ENCODE measurements at regions not wholly inside any gene's neighbourhood (a gene's known extent, or its start where the extent isn't known, plus 50 kb on each side); places are given as distances from the start of the nearest gene placed in this dataset.
"Not testable (repeated sequence)": the region's sequence is repeated elsewhere in the genome, so short reads cannot be mapped to it uniquely, and the experiment has no call there.

DNA sequence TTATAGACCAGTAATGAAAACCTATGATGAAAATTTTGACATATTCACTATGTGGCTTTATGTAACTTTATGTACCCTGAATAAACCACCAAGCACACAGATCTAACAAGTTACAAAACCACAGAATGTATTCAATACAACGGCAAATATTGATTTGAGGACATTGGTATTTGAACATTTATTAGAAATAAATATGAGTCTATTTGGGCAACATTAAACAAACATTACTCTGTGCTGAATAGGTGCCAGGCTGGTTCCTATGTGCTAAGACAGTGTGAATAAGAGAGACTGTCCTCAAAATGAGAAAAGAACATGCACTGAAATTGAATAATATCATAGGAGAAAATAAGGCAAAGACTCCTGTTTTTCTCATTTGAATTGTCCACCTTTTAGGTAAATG lies 1341.2 kb downstream of the PLA2G4A start:
- no peak for DNase-seq (ENCODE audit: low spot score)

DNA sequence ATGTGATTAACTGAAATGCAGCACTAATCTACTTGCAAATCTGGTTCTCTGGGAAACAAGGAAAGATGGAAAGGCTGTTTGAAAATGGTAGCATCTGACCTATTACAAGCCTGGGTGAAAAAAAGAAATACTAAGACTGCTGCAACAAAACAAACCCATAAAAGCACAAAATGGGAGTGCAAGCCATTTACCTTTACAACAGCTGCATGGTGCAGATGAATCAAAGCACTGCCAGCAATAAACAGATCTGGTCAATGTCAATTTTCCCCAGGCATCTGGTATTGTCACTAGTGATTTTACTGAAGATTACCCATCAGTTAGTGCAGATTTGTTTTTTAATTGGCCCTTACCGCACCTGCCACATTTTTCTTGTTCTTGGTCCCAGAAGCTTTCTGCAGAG lies 1341.7 kb downstream of the PLA2G4A start:
- DNase-seq (ENCODE audit: low spot score): no peak

DNA sequence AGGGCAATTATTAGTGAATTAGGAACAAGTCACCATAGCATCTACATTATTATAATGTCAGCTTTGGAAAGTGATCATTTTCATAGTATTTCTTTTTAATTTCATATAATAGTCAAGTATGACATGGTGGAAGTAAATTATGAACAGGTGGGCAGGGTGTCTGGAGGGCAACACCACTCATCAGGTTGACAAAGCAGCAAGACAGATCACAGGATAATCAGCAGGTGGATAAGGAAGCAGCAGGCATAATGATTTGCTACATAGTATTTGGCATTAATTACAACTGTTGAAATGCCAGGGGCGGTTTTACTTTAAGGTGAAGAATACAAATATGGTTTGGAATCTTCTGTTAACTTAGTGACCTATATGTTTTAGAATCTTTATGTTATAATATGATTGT lies 1342.2 kb downstream of the PLA2G4A start:
- DNase-seq (ENCODE audit: low spot score): no peak

DNA sequence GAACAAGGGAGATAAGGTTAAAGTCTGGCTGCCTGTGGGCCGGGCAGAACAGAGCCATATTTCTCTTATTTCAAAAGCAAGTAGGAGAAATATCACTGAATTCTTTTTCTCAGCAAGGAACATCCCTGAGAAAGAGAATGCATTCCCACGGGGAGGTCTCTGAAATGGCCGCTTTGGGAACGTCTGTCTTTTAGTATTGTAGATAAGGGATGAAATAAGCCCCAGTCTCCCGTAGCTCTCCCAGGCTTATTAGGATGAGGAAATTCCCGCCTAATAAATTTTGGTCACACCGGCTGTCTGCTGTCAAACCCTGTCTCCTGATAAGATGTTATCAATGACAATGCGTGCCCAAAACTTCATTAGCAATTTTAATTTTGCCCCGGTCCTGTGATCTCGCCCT lies 1353.3 kb downstream of the PLA2G4A start:
- DNase-seq (ENCODE audit: low spot score): not testable (repeated sequence)

DNA sequence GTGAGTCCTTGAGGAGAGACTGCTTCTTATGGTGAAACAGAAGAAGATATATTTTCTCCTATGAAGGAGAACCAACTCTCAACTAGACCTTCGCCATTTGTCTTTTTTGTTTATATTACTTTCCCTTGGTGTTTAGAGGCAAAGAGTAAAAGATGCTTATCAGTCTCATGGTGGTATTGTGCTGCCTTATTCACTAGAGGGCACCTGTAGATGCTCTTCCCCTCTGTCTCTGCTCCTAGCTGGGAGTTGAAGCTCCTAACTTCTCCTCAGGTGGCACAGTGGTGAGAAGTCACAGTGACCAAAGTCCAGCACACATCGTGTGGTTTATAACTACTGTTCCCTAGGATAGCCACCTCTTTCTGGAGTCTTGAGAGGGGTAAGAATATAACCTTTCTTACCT lies 1359.6 kb downstream of the PLA2G4A start:
- no peak for DNase-seq (ENCODE audit: low spot score)

DNA sequence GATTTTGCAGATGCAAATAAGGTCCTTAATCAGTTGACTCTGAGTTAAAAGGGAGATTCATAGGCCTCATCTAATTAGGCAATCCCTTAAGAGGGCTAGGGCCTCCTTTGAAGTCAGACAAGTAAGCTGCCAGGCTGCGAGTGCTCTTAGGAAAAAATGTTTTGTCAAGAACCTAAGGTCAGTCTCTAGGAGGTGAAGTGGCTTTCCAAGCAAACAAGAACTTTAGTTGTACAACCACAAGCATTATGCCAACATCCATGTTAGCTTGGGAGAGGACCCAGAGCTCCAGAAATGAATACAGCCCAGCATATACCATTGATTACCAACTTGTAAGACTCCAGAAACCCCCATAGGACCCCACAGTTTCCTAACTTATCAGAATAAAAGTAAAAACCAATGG lies 1366.2 kb downstream of the PLA2G4A start:
- DNase-seq (ENCODE audit: low spot score): no peak

DNA sequence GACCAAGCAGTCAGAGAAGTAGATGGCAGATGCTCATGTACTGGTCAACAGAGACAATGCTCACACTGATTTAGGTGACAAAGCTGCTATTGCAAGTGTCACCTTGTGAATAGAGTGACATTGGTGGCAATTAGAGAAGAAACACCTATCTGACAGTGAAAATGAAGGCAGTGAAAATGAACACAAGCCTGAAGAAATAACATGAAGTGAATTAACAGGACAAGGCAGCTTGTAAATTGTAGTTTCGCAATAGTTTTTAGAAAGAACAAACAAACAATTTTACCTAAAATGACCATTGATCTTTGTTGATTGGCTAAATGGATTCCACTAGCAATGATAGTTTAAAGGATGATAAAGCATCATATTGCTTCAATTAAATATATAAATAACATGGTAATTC lies 1389.5 kb downstream of the PLA2G4A start:
- no peak for DNase-seq (ENCODE audit: low spot score)

DNA sequence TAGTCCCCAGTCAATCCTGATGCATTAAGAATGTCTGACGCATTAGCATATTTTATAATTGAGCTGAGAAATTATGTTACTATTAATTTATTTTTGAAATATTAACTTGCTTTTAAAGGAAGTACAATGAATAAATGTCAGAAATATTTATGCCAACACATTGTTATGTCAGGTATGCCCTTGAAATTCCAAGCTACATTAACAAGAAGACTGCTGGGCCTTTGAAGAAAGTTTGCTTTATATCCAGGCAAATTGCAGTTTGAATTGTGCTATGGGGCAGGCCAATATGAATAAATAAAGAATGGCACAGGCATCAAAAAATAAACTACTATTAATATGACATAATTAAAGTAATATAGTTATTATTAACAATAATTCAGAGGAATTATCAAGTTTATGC lies 1391.3 kb downstream of the PLA2G4A start:
- no peak for DNase-seq (ENCODE audit: low spot score)

DNA sequence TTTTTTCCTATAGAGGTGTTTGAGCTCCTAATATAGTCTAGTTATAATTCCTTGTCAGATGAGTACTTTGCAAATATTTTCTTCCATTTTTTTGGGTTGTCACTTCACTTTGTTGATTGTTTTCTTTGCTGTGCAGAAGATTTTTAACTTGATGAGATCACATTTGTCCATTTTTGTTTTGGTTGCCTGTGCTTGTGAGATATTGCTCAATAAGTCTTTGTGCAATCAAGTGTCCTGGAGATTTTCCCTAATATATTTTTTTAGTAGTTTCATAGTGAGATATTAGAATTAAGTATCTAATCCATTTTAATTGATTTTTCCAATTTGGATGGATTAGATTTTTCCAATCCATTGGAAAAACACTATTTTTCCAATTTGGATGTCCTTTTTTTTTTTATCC lies 1395.5 kb downstream of the PLA2G4A start:
- DNase-seq (ENCODE audit: low spot score): no peak

DNA sequence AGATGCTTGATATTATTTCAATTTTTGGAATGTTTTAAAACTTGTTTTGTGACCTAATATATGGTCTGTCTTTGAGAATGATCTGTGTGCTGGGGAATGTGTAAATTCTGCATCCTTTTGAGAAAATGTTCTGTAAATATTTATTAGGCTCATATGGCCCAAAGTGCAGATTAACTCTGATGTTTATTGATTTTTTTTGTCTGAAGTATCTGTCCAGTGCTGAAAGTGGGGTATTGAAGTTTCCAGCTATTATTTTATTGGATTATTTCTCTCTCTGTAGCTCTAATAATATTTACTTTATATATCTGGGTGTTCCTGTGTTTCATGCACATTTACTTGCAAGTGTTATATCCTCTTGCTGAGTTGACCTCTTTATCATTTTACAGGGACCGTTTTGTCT lies 1397.2 kb downstream of the PLA2G4A start:
- no peak for DNase-seq (ENCODE audit: low spot score)

DNA sequence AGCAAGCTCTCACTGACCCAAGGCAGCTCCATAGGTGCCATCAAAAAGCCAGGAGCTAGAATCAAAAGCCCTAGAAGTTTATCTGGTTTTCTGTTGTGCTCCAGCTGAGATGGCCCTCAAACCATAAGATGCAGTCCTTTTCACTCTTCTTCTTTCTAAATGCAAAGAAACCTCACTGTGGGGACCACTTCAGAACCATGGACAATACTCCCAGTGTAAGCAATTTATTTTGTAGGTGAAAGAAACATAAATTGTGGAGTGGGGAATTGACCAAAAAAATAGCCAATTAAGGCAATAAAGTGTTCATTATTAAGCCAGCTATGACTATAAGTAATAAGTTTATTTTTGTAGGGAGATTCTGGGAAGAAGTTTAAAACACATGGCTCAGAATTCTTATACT lies 1399.9 kb downstream of the PLA2G4A start:
- no peak for DNase-seq (ENCODE audit: low spot score)

DNA sequence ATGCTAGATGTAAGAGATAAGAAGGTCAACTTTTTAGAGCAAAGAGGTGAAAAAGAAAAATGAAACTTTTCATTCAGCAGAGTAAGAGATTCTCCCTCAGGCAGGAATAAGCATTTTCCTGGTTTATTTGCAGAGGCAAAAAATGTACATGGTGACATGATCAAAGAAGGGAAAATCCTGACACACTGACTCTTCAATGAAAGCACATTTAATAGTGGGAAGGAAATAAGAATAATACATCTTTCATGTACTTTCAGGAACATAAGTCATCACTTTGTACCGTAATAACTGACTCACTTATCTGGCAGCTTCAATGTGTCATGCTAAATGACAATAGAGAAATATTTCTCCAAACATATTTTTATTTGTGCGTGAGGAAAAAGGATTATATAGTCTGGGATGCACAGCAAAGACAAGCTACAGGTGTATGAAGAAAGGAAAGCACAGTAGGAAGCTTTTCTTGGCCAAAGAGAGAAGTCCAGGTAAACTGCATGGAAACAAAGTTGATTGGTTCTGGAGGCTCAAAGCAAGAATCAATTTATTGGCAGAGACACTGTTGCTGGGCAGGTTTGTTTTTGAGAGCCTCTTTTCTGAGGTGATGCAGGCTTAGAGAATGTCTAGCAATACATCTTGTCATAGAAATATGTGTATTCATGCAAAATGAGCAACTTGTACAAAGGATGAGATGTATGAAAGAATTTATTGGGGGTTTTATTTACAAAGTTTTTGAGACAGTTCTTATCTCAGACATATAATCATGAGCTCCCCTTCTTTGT lies 1409.0 kb downstream of the PLA2G4A start:
- DNase-seq (ENCODE audit: low spot score): no peak

DNA sequence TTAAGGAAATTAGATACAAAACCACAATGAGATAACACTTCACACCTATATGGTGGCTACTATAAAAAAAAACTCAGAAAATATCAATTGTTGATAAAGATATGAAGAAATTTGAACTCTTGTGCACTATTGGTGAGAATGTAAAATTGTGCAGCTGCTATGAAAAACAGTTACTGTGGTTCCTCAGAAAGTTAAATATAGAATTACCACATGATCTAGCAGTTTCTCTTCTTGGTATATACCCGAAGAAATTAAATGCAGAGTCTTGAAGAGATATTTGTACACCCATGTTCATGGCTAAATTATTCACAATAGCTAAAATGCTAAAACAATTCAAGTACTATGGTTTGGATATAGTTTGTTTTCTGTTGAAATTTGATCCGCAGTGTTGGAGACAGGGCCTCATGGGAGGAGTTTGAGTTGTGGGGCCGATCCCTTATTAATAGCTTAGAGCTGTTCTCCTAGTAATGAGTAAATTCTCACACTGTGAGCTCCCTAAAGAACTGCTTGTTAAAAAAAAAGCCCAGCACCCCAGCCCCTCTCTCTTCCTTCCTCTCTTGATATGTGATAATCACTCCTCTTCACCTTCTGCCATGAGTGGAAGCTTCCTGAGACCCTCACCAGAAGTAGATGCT lies 1412.1 kb downstream of the PLA2G4A start:
- no peak for DNase-seq (ENCODE audit: low spot score)

DNA sequence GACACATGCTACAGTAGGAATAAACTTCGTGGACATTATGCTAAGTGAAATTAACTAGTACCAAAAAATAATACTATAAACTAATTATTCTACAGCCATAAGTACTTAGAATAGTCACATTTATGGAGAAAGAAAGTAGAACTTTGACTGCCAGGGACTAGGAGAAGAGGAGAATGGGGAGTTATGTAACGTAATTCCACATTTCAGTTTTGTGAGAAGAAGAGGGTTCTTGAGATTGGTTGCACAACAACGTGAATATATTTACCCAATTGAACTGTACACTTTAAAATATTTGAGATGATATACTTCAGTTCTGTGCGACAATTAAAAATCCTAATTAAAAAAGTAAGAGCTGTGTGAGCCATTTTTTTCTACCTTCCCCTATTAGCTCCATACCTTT lies 1412.9 kb downstream of the PLA2G4A start:
- no peak for DNase-seq (ENCODE audit: low spot score)

DNA sequence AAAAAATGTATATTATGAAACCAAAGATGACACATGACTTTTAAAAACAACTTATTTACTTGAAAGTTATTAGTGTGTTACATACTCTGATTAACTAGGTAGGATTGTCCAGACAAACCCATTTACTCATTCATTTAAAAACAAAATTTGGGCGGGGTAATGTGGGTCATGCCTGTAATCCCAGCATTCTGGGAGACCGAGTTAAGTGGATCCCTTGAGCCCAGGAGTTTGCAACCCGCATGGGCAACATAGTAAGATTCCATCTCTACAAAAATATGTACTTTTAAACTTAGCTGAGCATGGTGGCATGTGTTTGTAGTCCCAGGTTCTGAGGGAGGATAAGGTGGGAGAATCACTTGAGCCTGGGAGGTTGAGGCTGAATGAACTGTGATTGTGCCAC lies 1414.7 kb downstream of the PLA2G4A start:
- DNase-seq (ENCODE audit: low spot score): no peak

DNA sequence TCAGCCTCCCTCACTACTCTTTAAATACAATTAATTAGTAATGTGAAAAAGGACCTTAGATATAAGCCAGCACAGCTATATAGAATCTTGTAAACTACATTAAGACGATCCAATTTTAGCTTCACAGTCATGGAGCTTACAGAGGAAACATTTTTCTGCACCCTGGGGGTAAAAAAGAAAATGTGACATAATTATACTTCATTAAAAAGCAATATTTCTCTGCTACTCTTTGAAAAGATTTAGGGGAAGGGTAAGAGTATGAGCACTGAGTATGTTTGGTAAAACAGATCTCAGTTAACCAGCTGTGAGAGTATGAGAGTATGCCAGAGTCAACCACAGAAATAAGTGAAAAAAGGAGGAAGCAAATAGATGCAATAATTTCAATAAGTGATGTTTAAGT lies 1415.9 kb downstream of the PLA2G4A start:
- no peak for DNase-seq (ENCODE audit: low spot score)

DNA sequence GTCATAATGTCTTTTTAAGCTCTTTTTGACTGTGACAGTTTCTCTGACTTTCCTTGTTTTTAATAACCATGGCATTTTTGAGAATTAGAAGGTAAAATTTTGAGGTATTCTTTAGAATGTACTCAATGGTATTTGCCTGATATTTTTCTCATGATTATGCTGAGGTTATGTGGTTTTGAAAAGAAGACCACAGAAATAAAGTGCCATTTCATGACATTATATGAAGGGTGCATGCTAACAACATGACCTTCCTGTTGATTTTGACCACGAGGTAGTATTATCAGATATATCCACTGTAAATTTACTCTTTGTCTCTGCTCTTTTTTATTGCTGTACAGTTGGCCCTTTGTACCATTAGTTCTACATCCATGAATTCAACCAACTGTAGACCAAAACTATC lies 1418.5 kb downstream of the PLA2G4A start:
- DNase-seq (ENCODE audit: low spot score): no peak

DNA sequence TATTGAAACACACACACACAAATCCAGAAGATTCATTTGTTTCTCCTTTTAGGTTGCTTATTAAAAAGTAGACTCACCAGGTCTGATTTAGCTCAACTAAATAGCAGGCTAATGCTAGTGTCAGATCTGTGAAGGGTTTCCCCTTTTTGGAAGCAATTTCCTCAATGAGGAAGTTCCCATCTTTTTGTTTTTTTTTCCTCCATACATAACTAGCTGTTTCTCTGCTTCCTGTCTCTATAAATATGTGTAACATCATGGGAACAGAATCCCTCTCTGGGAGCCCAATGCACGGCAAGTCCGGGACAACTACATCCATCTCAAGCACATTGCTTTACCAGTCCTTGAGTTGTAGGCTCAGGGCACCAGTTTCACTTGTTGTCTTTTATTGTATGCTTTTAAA lies 1421.1 kb downstream of the PLA2G4A start:
- no peak for DNase-seq (ENCODE audit: low spot score)

DNA sequence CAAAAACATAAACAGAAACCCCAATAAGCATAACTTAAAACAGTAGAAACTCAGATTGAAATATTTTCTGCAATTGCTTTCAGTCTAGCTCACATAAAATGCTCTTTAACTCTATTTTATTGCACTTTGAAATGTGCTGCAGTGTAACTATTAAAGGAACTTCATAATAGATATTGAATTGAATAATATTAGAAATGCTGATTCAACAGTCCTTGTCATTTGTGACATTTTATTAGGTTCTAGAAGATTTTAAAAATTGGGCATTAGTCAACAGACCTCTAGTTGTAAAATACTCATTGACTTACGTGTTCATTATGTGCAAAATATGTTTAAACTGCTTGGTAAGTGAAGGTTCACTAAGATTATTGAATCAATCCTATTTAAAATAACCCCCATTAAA lies 1422.3 kb downstream of the PLA2G4A start:
- no peak for DNase-seq (ENCODE audit: low spot score)

DNA sequence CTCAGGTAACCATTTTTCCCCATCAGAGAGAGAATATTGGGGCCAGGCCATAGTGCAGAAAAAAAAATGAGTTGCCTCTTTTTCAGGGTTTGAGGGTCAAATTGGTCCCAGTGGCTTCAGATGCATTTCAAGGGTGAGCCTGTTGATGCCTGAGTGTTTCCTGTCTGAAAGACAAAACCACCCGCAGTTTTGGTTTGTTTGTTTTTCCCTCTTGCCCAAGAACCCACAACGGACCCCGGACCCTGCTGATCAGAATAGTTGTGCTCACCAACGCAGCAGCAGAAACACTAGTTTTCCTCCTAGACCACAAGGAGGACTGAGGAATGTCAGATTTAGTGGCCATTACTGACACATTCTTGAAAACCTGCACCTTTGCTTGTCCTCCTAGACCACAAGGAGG lies 1433.1 kb downstream of the PLA2G4A start:
- DNase-seq (ENCODE audit: low spot score): no peak

DNA sequence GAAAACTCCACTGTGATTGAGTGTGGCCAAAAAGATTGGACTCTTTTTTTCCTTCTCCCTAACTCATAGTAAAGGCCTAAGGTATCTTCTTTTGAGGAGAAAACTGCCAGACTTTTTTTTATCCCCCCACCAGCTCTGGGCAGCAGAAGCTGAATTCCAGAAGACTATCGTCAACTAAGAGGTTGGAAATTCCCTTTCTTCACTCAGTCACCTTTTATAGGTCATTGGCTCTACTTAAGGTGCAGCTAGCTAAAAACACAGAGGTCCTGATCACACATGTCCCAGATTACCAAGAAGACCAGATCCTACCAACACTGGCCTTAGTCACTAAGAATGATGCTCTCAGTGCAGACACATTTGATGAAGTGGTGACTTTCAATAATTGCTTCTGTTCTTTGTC lies 1441.2 kb downstream of the PLA2G4A start:
- DNase-seq (ENCODE audit: low spot score): no peak

DNA sequence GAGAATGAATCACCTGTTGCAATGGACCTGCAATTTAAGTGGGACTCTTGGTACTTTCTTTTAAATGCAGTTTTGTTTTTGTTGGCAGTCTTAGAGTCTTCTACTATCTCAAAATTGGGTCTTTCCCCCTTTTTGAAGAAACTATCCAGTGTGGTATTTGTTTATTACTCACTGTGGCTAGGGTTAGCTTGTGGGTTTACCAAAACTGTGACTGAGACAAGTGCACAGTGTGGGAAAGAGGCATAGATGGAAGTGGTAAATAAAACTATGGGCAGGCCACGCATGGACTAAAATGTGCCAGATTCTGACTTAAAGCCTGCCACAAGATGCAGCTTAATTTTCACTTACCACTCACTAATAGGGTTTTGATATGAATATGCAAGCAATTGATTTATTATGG lies 1441.7 kb downstream of the PLA2G4A start:
- DNase-seq (ENCODE audit: low spot score): no peak

DNA sequence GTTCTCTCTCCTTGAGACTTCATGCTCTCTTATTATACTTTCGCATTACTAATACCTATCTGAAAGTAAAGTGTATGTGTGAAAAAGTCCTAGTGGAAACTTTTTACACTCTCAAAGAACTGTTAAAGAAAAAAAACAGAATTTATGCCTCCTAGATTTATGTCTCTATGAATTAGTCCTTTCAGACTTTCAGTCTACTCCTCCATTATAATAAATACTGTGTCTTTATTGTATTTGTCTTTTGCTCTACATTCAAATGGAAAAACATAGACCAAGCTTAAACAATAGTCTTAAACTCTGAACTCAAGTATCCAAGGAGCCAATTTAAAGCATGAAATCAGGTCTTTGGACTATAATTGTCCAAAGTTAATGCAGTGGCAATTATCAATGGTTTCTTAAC lies 1449.0 kb downstream of the PLA2G4A start:
- DNase-seq (ENCODE audit: low spot score): no peak

DNA sequence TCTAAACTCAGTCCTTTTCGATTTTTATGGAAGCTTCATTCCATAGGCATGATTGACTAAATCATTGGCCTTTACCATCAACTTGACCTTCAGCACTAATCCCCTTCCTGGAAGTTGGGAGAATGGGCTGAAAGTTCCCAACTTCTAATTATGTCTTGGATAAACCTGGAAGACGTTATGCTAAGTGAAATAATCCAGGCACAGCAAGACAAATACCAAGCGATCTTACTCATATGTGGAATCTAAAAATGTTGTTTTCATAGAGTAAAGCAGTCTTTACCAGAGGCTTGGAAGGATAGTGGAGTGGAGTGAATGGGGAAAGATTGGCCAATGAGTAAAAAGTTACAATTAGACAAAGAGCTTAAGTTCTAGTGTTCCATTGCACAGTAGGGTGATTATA lies 1453.2 kb downstream of the PLA2G4A start:
- DNase-seq (ENCODE audit: low spot score): no peak

Data from H4 (cell line).